Osteoblast (primary cell): ENCODE measurements at regions not wholly inside any gene's neighbourhood (a gene's known extent, or its start where the extent isn't known, plus 50 kb on each side); places are given as distances from the start of the nearest gene placed in this dataset.

Source experiments
- DNase-seq: peaks from one replicate; pipeline ENCODE4 v3.0.0; 2011; ENCODE audit warnings: low spot score, mixed read lengths; ENCODE audit not compliant: insufficient read length; ENCODE audit errors: missing footprints
- H2AFZ ChIP-seq: 2 replicates; pipeline ENCODE4 v1.6.0; 2011; ENCODE audit warnings: mild to moderate bottlenecking, low read length
- H3K27ac ChIP-seq: 2 replicates; pipeline ENCODE4 v1.5.1; 2011; ENCODE audit warnings: mild to moderate bottlenecking, low read depth, low read length, moderate library complexity
- H3K27me3 ChIP-seq: 2 replicates; pipeline ENCODE4 v1.6.0; 2012; ENCODE audit warnings: mild to moderate bottlenecking, control low read depth, inconsistent platforms, low read length, moderate library complexity; ENCODE audit not compliant: insufficient read depth
- H3K36me3 ChIP-seq: 2 replicates; pipeline ENCODE4 v1.5.1; 2011; ENCODE audit warnings: mild to moderate bottlenecking, low read length, control low read depth, moderate library complexity; ENCODE audit not compliant: insufficient read depth
- H3K4me1 ChIP-seq: 2 replicates; pipeline ENCODE4 v1.5.1; 2011; ENCODE audit warnings: mild to moderate bottlenecking, low read length, control low read depth, moderate library complexity; ENCODE audit not compliant: insufficient read depth
- H3K4me2 ChIP-seq: 2 replicates; pipeline ENCODE4 v1.6.0; 2011; ENCODE audit warnings: mild to moderate bottlenecking, low read length; ENCODE audit not compliant: insufficient read depth
- H3K4me3 ChIP-seq: fragments of 200-600 bp; sonication (generic); 3 replicates; pipeline ENCODE4 v1.5.1; 2012; ENCODE audit warnings: mild to moderate bottlenecking, low read length, inconsistent platforms; ENCODE audit not compliant: insufficient read depth
- H3K79me2 ChIP-seq: 2 replicates; pipeline ENCODE4 v1.6.0; 2012; ENCODE audit warnings: mild to moderate bottlenecking, low read length, control low read depth, inconsistent platforms; ENCODE audit not compliant: insufficient read depth
- H3K9me3 ChIP-seq: 2 replicates; pipeline ENCODE4 v1.5.1; 2011; ENCODE audit warnings: low read depth, low read length, control low read depth
- H4K20me1 ChIP-seq: 2 replicates; pipeline ENCODE4 v1.6.0; 2012; ENCODE audit warnings: mild to moderate bottlenecking, low read length, control low read depth; ENCODE audit not compliant: insufficient read depth
- TF ChIP-seq, protein P1 (sequence below): IDR thresholded peaks from 2 replicates; pipeline ENCODE4 v1.5.1; 2011; ENCODE audit warnings: mild to moderate bottlenecking, low read depth, low read length, moderate library complexity; ENCODE audit errors: extremely low read depth

DNA sequence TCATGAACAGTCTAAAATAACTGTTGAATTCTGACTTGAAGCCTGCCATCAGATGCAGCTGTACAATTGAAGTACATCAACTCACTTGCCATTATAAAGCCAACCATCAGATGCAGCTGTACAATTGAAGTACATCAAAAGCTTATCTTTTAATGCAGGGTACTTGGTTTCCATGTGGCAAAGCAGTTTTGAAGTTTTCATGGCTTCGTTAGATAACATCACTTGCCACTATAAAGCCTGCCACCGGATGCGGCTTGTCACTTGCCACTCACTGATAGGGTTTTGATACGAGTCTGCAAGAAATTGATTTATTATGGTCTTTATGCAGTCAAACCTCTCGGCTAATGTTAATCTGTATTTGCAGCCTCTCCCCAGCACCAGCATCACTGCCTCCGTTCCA, 1605.8 kb downstream of the SUCLG1 start:
- no peak for DNase-seq
- TF ChIP-seq, protein P1, sequence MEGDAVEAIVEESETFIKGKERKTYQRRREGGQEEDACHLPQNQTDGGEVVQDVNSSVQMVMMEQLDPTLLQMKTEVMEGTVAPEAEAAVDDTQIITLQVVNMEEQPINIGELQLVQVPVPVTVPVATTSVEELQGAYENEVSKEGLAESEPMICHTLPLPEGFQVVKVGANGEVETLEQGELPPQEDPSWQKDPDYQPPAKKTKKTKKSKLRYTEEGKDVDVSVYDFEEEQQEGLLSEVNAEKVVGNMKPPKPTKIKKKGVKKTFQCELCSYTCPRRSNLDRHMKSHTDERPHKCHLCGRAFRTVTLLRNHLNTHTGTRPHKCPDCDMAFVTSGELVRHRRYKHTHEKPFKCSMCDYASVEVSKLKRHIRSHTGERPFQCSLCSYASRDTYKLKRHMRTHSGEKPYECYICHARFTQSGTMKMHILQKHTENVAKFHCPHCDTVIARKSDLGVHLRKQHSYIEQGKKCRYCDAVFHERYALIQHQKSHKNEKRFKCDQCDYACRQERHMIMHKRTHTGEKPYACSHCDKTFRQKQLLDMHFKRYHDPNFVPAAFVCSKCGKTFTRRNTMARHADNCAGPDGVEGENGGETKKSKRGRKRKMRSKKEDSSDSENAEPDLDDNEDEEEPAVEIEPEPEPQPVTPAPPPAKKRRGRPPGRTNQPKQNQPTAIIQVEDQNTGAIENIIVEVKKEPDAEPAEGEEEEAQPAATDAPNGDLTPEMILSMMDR, result no peak
- H3K79me2 ChIP-seq, result no peaks in the 10 kb centered on the region
- H3K4me2 ChIP-seq, result no peak overlapping the region
- no peak overlapping the region for H3K27ac ChIP-seq
- H3K4me1 ChIP-seq, result no peaks in the 10 kb centered on the region
- no peaks in the 10 kb centered on the region for H4K20me1 ChIP-seq
- no peaks in the 10 kb centered on the region for H3K27me3 ChIP-seq
- no peak overlapping the region for H3K4me3 ChIP-seq
- no peaks in the 10 kb centered on the region for H3K36me3 ChIP-seq
- H3K9me3 ChIP-seq, result no peaks in the 10 kb centered on the region
- H2AFZ ChIP-seq, result no peak overlapping the region

GRCh38 chr2:82852787-82853186, 1606.3 kb downstream of the SUCLG1 start:
- TF ChIP-seq, protein P1, result no peak
- Histone ChIP-seq H3K79me2 (no peaks in the 10 kb centered on the region), H3K36me3 (no peaks in the 10 kb centered on the region), H3K4me3 (no peak overlapping the region), H3K9me3 (no peaks in the 10 kb centered on the region), H2AFZ (no peak overlapping the region), H3K27me3 (no peaks in the 10 kb centered on the region), H3K4me1 (no peaks in the 10 kb centered on the region), H3K4me2 (no peak overlapping the region), H4K20me1 (no peaks in the 10 kb centered on the region), H3K27ac (no peak overlapping the region)
- DNase-seq, result no peak

DNA sequence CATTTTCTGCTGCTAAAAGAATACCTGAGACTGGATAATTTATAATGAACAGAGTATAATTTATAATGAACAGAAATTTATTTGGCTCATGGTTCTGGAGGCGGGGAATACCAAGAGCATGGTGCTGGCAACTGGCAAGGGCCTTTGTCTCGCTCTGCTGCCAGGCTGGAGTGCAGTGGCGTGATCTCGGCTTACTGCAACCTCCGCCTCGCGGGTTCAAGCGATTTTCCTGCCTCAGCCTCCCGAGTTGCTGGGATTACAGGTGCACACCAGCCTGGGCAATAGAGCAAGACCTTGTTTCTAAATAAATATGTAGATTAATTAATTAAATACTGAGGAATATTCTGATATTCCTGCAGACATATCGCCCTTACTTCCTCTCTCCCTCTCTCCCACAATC, 1610.8 kb downstream of the SUCLG1 start:
- Histone ChIP-seq H3K27me3 (no peaks in the 10 kb centered on the region), H3K4me3 (no peak overlapping the region), H3K4me1 (no peaks in the 10 kb centered on the region), H3K27ac (no peak overlapping the region), H4K20me1 (no peaks in the 10 kb centered on the region), H3K79me2 (no peaks in the 10 kb centered on the region), H3K9me3 (no peaks in the 10 kb centered on the region), H3K4me2 (no peak overlapping the region), H3K36me3 (no peaks in the 10 kb centered on the region), H2AFZ (no peak overlapping the region)
- TF ChIP-seq, protein P1, result no peak
- no peak for DNase-seq

- Histone ChIP-seq H3K27me3 (no peaks in the 10 kb centered on the region), H3K9me3 (no peaks in the 10 kb centered on the region), H3K4me3 (no peak overlapping the region), H3K4me2 (no peak overlapping the region), H3K4me1 (no peaks in the 10 kb centered on the region), H3K27ac (no peak overlapping the region), H2AFZ (no peak overlapping the region), H4K20me1 (no peaks in the 10 kb centered on the region), H3K79me2 (no peaks in the 10 kb centered on the region), H3K36me3 (no peaks in the 10 kb centered on the region)
- DNase-seq, result no peak
- TF ChIP-seq, protein P1, result no peak
Observed at GRCh38 chr2:82839036-82839435, 1620.0 kb downstream of the SUCLG1 start.
